HG03139 (cell line): ENCODE measurements at regions not wholly inside any gene's neighbourhood (a gene's known extent, or its start where the extent isn't known, plus 50 kb on each side); places are given as distances from the start of the nearest gene placed in this dataset.
"Not testable (repeated sequence)": the region's sequence is repeated elsewhere in the genome, so short reads cannot be mapped to it uniquely, and the experiment has no call there.

Experiments used
- ATAC-seq: cut with Tn5 transposase; IDR thresholded peaks from one replicate; pipeline ENCODE4 v1.9.1; 2021; ENCODE audit not compliant: unreplicated experiment

- ATAC-seq: no peak
Observed at GRCh38 chrX:43349363-43349762, 306.7 kb upstream of the MAOA start.

- ATAC-seq: no peak
Observed at GRCh38 chrX:43350935-43351334, 305.2 kb upstream of the MAOA start.

- no peak for ATAC-seq
Observed at GRCh38 chrX:43357741-43358140, 298.4 kb upstream of the MAOA start.

GRCh38 chrX:43373032-43373431, 283.1 kb upstream of the MAOA start:
- no peak for ATAC-seq

- ATAC-seq: no peak
Observed at GRCh38 chrX:43375136-43375535, 281.0 kb upstream of the MAOA start.

- ATAC-seq: no peak
Observed at GRCh38 chrX:43380704-43381103, 275.4 kb upstream of the MAOA start.

GRCh38 chrX:43386875-43387274, 269.2 kb upstream of the MAOA start:
- ATAC-seq: no peak

- ATAC-seq: no peak
Observed at GRCh38 chrX:43405191-43405590, 250.9 kb upstream of the MAOA start.

- no peak for ATAC-seq
Observed at GRCh38 chrX:43423876-43424275, 232.2 kb upstream of the MAOA start.

- ATAC-seq: no peak
Observed at GRCh38 chrX:43436517-43436916, 219.6 kb upstream of the MAOA start.

- no peak for ATAC-seq
Observed at GRCh38 chrX:43446752-43447151, 209.3 kb upstream of the MAOA start.

- no peak for ATAC-seq
Observed at GRCh38 chrX:43448688-43449087, 207.4 kb upstream of the MAOA start.

- ATAC-seq: no peak
Observed at GRCh38 chrX:43450355-43450754, 205.7 kb upstream of the MAOA start.

- ATAC-seq: not testable (repeated sequence)
Observed at GRCh38 chrX:43451976-43452686, 204.0 kb upstream of the MAOA start.

GRCh38 chrX:43456063-43456462, 200.0 kb upstream of the MAOA start:
- ATAC-seq: no peak

- ATAC-seq: no peak
Observed at GRCh38 chrX:43456906-43457305, 199.2 kb upstream of the MAOA start.

GRCh38 chrX:43467608-43468234, 188.4 kb upstream of the MAOA start:
- no peak for ATAC-seq

- no peak for ATAC-seq
Observed at GRCh38 chrX:43469391-43470054, 186.6 kb upstream of the MAOA start.

- ATAC-seq: no peak
Observed at GRCh38 chrX:43474321-43474720, 181.8 kb upstream of the MAOA start.

- no peak for ATAC-seq
Observed at GRCh38 chrX:43479070-43479469, 177.0 kb upstream of the MAOA start.

- no peak for ATAC-seq
Observed at GRCh38 chrX:43479850-43480249, 176.2 kb upstream of the MAOA start.

GRCh38 chrX:43481576-43481975, 174.5 kb upstream of the MAOA start:
- no peak for ATAC-seq
